Esophagus squamous epithelium (tissue), 4 donors: ENCODE measurements at regions not wholly inside any gene's neighbourhood (a gene's known extent, or its start where the extent isn't known, plus 50 kb on each side); places are given as distances from the start of the nearest gene placed in this dataset.

Experiments
- POLR2A ChIP-seq, 4 donors: fragments of 450-650 bp; IDR thresholded peaks; one replicate each; pipeline ENCODE4 v1.6.1; 2017; ENCODE audit warnings: antibody characterized with exemption in 4 of 4, mild to moderate bottlenecking in 4 of 4, moderate library complexity in 3 of 4
- TF ChIP-seq, protein P1 (sequence below), 6 experiments: fragments of 450-650 bp in 4 of 6; fragments of 200-600 bp in 2 of 6; sonication (generic) in 2 of 6; IDR thresholded peaks; one replicate each; pipeline ENCODE4 v1.5.1; 2016 to 2019; ENCODE audit warnings: antibody characterized with exemption in 6 of 6, mild to moderate bottlenecking in 4 of 6, moderate library complexity in 4 of 6

DNA sequence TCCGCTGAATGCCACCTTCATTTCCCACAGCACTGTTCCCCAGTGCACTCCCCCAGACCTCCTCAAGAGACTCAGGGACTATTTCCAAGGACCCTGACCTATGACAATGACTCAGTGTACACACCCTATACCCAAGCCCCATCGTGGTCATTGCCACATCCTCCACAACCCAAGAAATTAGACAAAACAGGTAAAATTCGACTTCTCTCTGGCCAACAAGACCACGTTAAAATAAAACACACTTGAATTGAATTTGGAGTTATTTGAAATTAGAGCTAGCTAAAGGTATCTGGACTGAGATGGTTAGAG, 126.4 kb upstream of the NCK2 start:
- no peak for TF ChIP-seq POLR2A (IDR thresholded peaks at IDR 0.05)
- TF ChIP-seq, protein P1, sequence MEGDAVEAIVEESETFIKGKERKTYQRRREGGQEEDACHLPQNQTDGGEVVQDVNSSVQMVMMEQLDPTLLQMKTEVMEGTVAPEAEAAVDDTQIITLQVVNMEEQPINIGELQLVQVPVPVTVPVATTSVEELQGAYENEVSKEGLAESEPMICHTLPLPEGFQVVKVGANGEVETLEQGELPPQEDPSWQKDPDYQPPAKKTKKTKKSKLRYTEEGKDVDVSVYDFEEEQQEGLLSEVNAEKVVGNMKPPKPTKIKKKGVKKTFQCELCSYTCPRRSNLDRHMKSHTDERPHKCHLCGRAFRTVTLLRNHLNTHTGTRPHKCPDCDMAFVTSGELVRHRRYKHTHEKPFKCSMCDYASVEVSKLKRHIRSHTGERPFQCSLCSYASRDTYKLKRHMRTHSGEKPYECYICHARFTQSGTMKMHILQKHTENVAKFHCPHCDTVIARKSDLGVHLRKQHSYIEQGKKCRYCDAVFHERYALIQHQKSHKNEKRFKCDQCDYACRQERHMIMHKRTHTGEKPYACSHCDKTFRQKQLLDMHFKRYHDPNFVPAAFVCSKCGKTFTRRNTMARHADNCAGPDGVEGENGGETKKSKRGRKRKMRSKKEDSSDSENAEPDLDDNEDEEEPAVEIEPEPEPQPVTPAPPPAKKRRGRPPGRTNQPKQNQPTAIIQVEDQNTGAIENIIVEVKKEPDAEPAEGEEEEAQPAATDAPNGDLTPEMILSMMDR (IDR thresholded peaks at IDR 0.05): no peak
